ENCODE measurements at regions not wholly inside any gene's neighbourhood (a gene's known extent, or its start where the extent isn't known, plus 50 kb on each side); places are given as distances from the start of the nearest gene placed in this dataset.

- H2AFZ ChIP-seq (ENCODE audit: control insufficient read depth, low read length): no peak overlapping the region
- peaks cover 35% of the 10 kb centered on the region for H3K4me1 ChIP-seq (ENCODE audit: control insufficient read depth, extremely low read depth, insufficient read depth, low read length)
- peaks cover 4% of the 10 kb centered on the region for H3K9me1 ChIP-seq (ENCODE audit: control insufficient read depth, extremely low read depth, insufficient read depth, low read length)
- peak overlapping the region; percentile 74 for H3K9ac ChIP-seq (ENCODE audit: control insufficient read depth, extremely low read depth, insufficient read depth, low read length)
- no peak for TF ChIP-seq EZH2 (IDR thresholded peaks at IDR 0.05; ENCODE audit: low read length)
- TF ChIP-seq CTCF (optimal IDR thresholded peaks at IDR 0.05 in 1 of 3, IDR thresholded peaks at IDR 0.05 in 1 of 3, conservative IDR thresholded peaks at IDR 0.05 in 1 of 3; ENCODE audit: extremely low read depth in 1 of 3, insufficient read depth in 2 of 3, low read length in 3 of 3): no peak
- no peak overlapping the region for H3K4me3 ChIP-seq (ENCODE audit: control insufficient read depth in 2 of 3, extremely low read depth in 1 of 3, insufficient read depth in 2 of 3, low read depth in 1 of 3, low read length in 3 of 3)
- dilution Hi-C loops (cut with MboI; ENCODE audit: extremely low pct_ligation_motif_present, low sequenced_read_pairs): no loop called here
- no peaks in the 10 kb centered on the region for H4K20me1 ChIP-seq (ENCODE audit: control insufficient read depth, extremely low read depth, insufficient read depth, low read length)
- peak overlapping the region; percentile 91 for H3K27ac ChIP-seq (ENCODE audit: control insufficient read depth, insufficient read depth, low read length)
- H3K4me2 ChIP-seq (ENCODE audit: control insufficient read depth, extremely low read depth, insufficient read depth, low read depth, low read length): no peak overlapping the region
- DNase-seq (ENCODE audit: low read depth, low spot score): no peak
- H3K79me2 ChIP-seq (ENCODE audit: control insufficient read depth, insufficient read depth, low read length): no peaks in the 10 kb centered on the region
- no peak for FAIRE-seq
- H3K36me3 ChIP-seq (ENCODE audit: control insufficient read depth in 2 of 2, extremely low read depth in 1 of 2, insufficient read depth in 2 of 2, low read length in 2 of 2): no peaks in the 10 kb centered on the region
- H3K27me3 ChIP-seq (ENCODE audit: control insufficient read depth, extremely low read depth, insufficient read depth, low read length): no peaks in the 10 kb centered on the region
- no peaks in the 10 kb centered on the region for H3K9me3 ChIP-seq (ENCODE audit: control insufficient read depth, low read depth, low read length)
Measured at GRCh38 chr7:104963991-104964385, 50.0 kb upstream of the KMT2E start.
